GM23338 (cell line): ENCODE measurements at regions not wholly inside any gene's neighbourhood (a gene's known extent, or its start where the extent isn't known, plus 50 kb on each side); places are given as distances from the start of the nearest gene placed in this dataset.

ENCODE experiments used
- ATAC-seq: fragments of 200-7000 bp; cut with Tn5 transposase; 3 replicates; pipeline ENCODE4 v1.9.1; 2020
- DNase-seq: peaks from one replicate; pipeline ENCODE4 v3.0.0-alpha.2; 2015; ENCODE audit warnings: low spot score
- H2AFZ ChIP-seq: fragments of 200-600 bp; sonication (generic); 2 replicates; pipeline ENCODE4 v1.8.0; 2016; ENCODE audit warnings: antibody characterized with exemption, mild to moderate bottlenecking, moderate library complexity
- H3F3A ChIP-seq: fragments of 200-600 bp; sonication (generic); replicated peaks from 2 replicates; pipeline ENCODE4 v1.8.0; 2017; ENCODE audit warnings: antibody characterized with exemption, mixed run types, low read depth
- H3K27ac ChIP-seq: fragments of 200-600 bp; sonication (generic); 2 replicates; pipeline ENCODE4 v1.6.1; 2016; ENCODE audit warnings: low read depth
- H3K27me3 ChIP-seq: fragments of 200-600 bp; sonication (generic); 2 replicates; pipeline ENCODE4 v1.8.0; 2016; ENCODE audit warnings: mild to moderate bottlenecking, mixed run types, moderate library complexity; ENCODE audit not compliant: insufficient read depth
- H3K36me3 ChIP-seq: fragments of 200-600 bp; sonication (generic); 2 replicates; pipeline ENCODE4 v1.8.0; 2016; ENCODE audit warnings: mild to moderate bottlenecking; ENCODE audit not compliant: insufficient read depth
- H3K4me1 ChIP-seq: fragments of 200-600 bp; sonication (generic); 2 replicates; pipeline ENCODE4 v1.8.0; 2016; ENCODE audit warnings: mild to moderate bottlenecking, moderate library complexity; ENCODE audit not compliant: insufficient read depth
- H3K4me2 ChIP-seq: fragments of 200-600 bp; sonication (generic); 2 replicates; pipeline ENCODE4 v1.7.1; 2017; ENCODE audit warnings: mixed run types
- H3K4me3 ChIP-seq: fragments of 200-600 bp; sonication (generic); 2 replicates; pipeline ENCODE4 v1.6.1; 2016; ENCODE audit warnings: mixed run types
- H3K79me2 ChIP-seq: fragments of 200-600 bp; sonication (generic); replicated peaks from 2 replicates; pipeline ENCODE4 v1.8.0; 2017; ENCODE audit warnings: mild to moderate bottlenecking; ENCODE audit not compliant: insufficient read depth
- H3K9me2 ChIP-seq: fragments of 200-600 bp; sonication (generic); 2 replicates; pipeline ENCODE4 v1.8.0; 2017; ENCODE audit not compliant: insufficient read depth
- H4K20me1 ChIP-seq: fragments of 200-600 bp; sonication (generic); replicated peaks from 2 replicates; pipeline ENCODE4 v1.8.0; 2017; ENCODE audit warnings: mild to moderate bottlenecking; ENCODE audit not compliant: insufficient read depth
- H3K27ac Mint-ChIP-seq: 2 replicates; pipeline ENCODE4 v1.8.0; 2020; ENCODE audit warnings: inconsistent platforms, mild to moderate bottlenecking, moderate library complexity, mixed read lengths
- H3K27me3 Mint-ChIP-seq: 3 replicates; pipeline ENCODE4 v1.8.0; 2022; ENCODE audit warnings: low read depth, mild to moderate bottlenecking, moderate library complexity, mixed read lengths, inconsistent platforms; ENCODE audit not compliant: insufficient read depth, poor library complexity
- H3K36me3 Mint-ChIP-seq: 3 replicates; pipeline ENCODE4 v1.8.0; 2021; ENCODE audit warnings: low read depth, mild to moderate bottlenecking, inconsistent platforms, moderate library complexity, mixed read lengths
- H3K4me1 Mint-ChIP-seq: 3 replicates; pipeline ENCODE4 v1.8.0; 2020; ENCODE audit warnings: mild to moderate bottlenecking, inconsistent platforms, mixed read lengths
- H3K4me3 Mint-ChIP-seq: 3 replicates; pipeline ENCODE4 v1.8.0; 2021; ENCODE audit warnings: moderate library complexity, mild to moderate bottlenecking, inconsistent platforms, mixed read lengths
- H3K9me3 Mint-ChIP-seq: 3 replicates; pipeline ENCODE4 v1.8.0; 2020; ENCODE audit warnings: moderate library complexity, mild to moderate bottlenecking, inconsistent platforms, mixed read lengths
- CREB1 ChIP-seq: fragments of 250-450 bp; sonication (Bioruptor Pico); IDR thresholded peaks from 2 replicates; pipeline ENCODE4 v1.5.0; 2020; ENCODE audit warnings: low read depth, mild to moderate bottlenecking, moderate library complexity
- CTCF ChIP-seq, 2 experiments: fragments of 200-600 bp in 1 of 2; sonication (generic) in 1 of 2; conservative IDR thresholded peaks; 2 replicates each; pipeline versions ENCODE4 v1.5.1 to v1.6.1; 2016 to 2017; ENCODE audit warnings: antibody characterized with exemption in 2 of 2, low read depth in 2 of 2, mild to moderate bottlenecking in 2 of 2, moderate library complexity in 1 of 2
- ETS1 ChIP-seq: IDR thresholded peaks from 2 replicates; pipeline ENCODE4 v1.6.1; 2016; ENCODE audit warnings: antibody characterized with exemption
- EZH2 ChIP-seq: fragments of 200-600 bp; sonication (generic); IDR thresholded peaks from one replicate; pipeline ENCODE4 v1.8.0; 2017; ENCODE audit warnings: antibody characterized with exemption, mild to moderate bottlenecking, low read depth; ENCODE audit not compliant: unreplicated experiment
- EZH2phosphoT487 ChIP-seq: fragments of 200-600 bp; sonication (generic); IDR thresholded peaks from one replicate; pipeline ENCODE4 v1.8.1; 2018; ENCODE audit warnings: antibody characterized with exemption; ENCODE audit not compliant: unreplicated experiment
- JUNB ChIP-seq: IDR thresholded peaks from one replicate; pipeline ENCODE4 v1.6.1; 2016; ENCODE audit warnings: antibody characterized with exemption; ENCODE audit not compliant: unreplicated experiment
- POLR2AphosphoS5 ChIP-seq: IDR thresholded peaks from 2 replicates; pipeline ENCODE4 v1.6.1; 2016; ENCODE audit warnings: antibody characterized with exemption, low read depth
- STAT1 ChIP-seq: IDR thresholded peaks from one replicate; pipeline ENCODE4 v1.6.1; 2016; ENCODE audit warnings: antibody characterized with exemption; ENCODE audit not compliant: unreplicated experiment
- ZNF114 ChIP-seq: fragments of 250-450 bp; sonication (Bioruptor Pico); IDR thresholded peaks from 2 replicates; pipeline ENCODE4 v1.5.0; 2020; ENCODE audit warnings: mild to moderate bottlenecking, moderate library complexity
- ZNF331 ChIP-seq: fragments of 250-450 bp; sonication (Bioruptor Pico); IDR thresholded peaks from 2 replicates; pipeline ENCODE4 v1.5.0; 2020; ENCODE audit warnings: low read depth, mild to moderate bottlenecking, moderate library complexity
- TF ChIP-seq, protein P1 (sequence below): IDR thresholded peaks from one replicate; pipeline ENCODE4 v1.6.1; 2018; ENCODE audit warnings: antibody characterized with exemption; ENCODE audit not compliant: unreplicated experiment
- TF ChIP-seq, protein P2 (sequence below): fragments of 250-450 bp; sonication (Bioruptor Pico); IDR thresholded peaks from 2 replicates; pipeline ENCODE4 v1.5.0; 2020; ENCODE audit warnings: mild to moderate bottlenecking, moderate library complexity

DNA sequence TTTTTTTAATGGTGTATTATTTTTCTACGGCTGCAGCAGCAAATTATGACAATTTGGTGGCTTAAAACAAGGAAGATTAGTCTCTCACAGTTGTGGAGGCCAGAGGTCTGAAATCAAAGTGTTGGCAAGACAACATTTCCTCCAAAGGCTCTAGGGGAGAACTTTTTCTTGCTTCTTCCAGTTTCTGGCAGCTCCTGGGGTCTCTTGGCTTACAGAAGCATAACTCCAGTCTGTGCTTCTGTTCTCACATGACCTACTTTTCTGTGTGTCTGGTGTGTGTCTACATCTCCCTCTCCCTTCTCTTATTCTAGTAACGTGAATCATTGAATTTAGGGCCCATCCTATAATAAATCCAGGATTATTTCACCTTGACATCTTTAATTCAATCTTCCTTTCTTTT is 551.9 kb upstream of the LUZP2 start (continued):
- TF ChIP-seq ETS1: no peak
- TF ChIP-seq ZNF114 (CRISPR knock-in tag): no peak
- no peak for TF ChIP-seq EZH2
- no peak for TF ChIP-seq CREB1 (CRISPR knock-in tag)
- no peak for TF ChIP-seq STAT1
- TF ChIP-seq CTCF (conservative IDR thresholded peaks at IDR 0.05; ENCODE audit: low read depth in 2 of 2): no peak
- TF ChIP-seq, protein P1, sequence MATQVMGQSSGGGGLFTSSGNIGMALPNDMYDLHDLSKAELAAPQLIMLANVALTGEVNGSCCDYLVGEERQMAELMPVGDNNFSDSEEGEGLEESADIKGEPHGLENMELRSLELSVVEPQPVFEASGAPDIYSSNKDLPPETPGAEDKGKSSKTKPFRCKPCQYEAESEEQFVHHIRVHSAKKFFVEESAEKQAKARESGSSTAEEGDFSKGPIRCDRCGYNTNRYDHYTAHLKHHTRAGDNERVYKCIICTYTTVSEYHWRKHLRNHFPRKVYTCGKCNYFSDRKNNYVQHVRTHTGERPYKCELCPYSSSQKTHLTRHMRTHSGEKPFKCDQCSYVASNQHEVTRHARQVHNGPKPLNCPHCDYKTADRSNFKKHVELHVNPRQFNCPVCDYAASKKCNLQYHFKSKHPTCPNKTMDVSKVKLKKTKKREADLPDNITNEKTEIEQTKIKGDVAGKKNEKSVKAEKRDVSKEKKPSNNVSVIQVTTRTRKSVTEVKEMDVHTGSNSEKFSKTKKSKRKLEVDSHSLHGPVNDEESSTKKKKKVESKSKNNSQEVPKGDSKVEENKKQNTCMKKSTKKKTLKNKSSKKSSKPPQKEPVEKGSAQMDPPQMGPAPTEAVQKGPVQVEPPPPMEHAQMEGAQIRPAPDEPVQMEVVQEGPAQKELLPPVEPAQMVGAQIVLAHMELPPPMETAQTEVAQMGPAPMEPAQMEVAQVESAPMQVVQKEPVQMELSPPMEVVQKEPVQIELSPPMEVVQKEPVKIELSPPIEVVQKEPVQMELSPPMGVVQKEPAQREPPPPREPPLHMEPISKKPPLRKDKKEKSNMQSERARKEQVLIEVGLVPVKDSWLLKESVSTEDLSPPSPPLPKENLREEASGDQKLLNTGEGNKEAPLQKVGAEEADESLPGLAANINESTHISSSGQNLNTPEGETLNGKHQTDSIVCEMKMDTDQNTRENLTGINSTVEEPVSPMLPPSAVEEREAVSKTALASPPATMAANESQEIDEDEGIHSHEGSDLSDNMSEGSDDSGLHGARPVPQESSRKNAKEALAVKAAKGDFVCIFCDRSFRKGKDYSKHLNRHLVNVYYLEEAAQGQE: no peak
- no peak for TF ChIP-seq POLR2AphosphoS5
- no peak for TF ChIP-seq EZH2phosphoT487
- no peak for TF ChIP-seq JUNB

DNA sequence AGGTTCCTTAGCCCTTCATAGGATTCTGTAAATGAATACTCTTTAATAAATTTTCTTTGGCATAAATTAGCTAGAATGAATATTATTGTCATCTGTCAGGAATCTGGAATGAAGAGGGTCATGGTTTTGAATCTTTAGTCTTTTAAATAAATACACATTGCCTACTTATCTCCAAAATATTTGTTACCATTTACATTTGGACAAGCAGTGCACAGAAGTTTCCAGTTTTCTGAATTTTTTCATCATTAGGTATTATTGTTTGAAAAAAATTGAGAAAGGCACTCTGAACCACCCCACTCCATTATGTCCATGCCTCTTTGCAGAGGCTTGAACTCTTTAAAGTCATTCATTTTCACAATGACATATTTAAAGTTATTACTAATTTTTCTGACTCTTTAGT is 549.0 kb upstream of the LUZP2 start:
- no peak for ATAC-seq
- no peaks in the 10 kb centered on the region for H3K27me3 Mint-ChIP-seq
- 0 out of 2 replicates have a peak, but pooled peaks cover 4% of the 10 kb centered on the region for H3K9me2 ChIP-seq
- TF ChIP-seq, protein P2, sequence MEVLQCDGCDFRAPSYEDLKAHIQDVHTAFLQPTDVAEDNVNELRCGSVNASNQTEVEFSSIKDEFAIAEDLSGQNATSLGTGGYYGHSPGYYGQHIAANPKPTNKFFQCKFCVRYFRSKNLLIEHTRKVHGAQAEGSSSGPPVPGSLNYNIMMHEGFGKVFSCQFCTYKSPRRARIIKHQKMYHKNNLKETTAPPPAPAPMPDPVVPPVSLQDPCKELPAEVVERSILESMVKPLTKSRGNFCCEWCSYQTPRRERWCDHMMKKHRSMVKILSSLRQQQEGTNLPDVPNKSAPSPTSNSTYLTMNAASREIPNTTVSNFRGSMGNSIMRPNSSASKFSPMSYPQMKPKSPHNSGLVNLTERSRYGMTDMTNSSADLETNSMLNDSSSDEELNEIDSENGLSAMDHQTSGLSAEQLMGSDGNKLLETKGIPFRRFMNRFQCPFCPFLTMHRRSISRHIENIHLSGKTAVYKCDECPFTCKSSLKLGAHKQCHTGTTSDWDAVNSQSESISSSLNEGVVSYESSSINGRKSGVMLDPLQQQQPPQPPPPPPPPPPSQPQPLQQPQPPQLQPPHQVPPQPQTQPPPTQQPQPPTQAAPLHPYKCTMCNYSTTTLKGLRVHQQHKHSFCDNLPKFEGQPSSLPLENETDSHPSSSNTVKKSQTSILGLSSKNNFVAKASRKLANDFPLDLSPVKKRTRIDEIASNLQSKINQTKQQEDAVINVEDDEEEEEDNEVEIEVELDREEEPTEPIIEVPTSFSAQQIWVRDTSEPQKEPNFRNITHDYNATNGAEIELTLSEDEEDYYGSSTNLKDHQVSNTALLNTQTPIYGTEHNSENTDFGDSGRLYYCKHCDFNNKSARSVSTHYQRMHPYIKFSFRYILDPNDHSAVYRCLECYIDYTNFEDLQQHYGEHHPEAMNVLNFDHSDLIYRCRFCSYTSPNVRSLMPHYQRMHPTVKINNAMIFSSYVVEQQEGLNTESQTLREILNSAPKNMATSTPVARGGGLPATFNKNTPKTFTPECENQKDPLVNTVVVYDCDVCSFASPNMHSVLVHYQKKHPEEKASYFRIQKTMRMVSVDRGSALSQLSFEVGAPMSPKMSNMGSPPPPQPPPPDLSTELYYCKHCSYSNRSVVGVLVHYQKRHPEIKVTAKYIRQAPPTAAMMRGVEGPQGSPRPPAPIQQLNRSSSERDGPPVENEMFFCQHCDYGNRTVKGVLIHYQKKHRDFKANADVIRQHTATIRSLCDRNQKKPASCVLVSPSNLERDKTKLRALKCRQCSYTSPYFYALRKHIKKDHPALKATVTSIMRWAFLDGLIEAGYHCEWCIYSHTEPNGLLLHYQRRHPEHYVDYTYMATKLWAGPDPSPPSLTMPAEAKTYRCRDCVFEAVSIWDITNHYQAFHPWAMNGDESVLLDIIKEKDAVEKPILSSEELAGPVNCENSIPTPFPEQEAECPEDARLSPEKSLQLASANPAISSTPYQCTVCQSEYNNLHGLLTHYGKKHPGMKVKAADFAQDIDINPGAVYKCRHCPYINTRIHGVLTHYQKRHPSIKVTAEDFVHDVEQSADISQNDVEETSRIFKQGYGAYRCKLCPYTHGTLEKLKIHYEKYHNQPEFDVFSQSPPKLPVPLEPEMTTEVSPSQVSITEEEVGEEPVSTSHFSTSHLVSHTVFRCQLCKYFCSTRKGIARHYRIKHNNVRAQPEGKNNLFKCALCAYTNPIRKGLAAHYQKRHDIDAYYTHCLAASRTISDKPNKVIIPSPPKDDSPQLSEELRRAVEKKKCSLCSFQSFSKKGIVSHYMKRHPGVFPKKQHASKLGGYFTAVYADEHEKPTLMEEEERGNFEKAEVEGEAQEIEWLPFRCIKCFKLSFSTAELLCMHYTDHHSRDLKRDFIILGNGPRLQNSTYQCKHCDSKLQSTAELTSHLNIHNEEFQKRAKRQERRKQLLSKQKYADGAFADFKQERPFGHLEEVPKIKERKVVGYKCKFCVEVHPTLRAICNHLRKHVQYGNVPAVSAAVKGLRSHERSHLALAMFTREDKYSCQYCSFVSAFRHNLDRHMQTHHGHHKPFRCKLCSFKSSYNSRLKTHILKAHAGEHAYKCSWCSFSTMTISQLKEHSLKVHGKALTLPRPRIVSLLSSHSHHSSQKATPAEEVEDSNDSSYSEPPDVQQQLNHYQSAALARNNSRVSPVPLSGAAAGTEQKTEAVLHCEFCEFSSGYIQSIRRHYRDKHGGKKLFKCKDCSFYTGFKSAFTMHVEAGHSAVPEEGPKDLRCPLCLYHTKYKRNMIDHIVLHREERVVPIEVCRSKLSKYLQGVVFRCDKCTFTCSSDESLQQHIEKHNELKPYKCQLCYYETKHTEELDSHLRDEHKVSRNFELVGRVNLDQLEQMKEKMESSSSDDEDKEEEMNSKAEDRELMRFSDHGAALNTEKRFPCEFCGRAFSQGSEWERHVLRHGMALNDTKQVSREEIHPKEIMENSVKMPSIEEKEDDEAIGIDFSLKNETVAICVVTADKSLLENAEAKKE (CRISPR knock-in tag): no peak
- no peak for TF ChIP-seq STAT1
- TF ChIP-seq POLR2AphosphoS5: no peak
- no peak for TF ChIP-seq CREB1 (CRISPR knock-in tag)
- TF ChIP-seq JUNB: no peak
- TF ChIP-seq EZH2phosphoT487: no peak
- no peak for TF ChIP-seq ZNF331 (CRISPR knock-in tag)
- no peak for TF ChIP-seq EZH2

More for the DNA sequence above, 549.0 kb upstream of the LUZP2 start:
- H3K27ac Mint-ChIP-seq: no peak overlapping the region
- H3K27me3 ChIP-seq: no peaks in the 10 kb centered on the region
- H3K4me3 ChIP-seq: no peak overlapping the region
- H3K4me1 ChIP-seq: no peaks in the 10 kb centered on the region
- H3K4me2 ChIP-seq: no peak overlapping the region
- no peaks in the 10 kb centered on the region for H3K79me2 ChIP-seq
- no peaks in the 10 kb centered on the region for H3K4me1 Mint-ChIP-seq
- H4K20me1 ChIP-seq: no peaks in the 10 kb centered on the region
- no peaks in the 10 kb centered on the region for H3F3A ChIP-seq
- H3K27ac ChIP-seq: no peak overlapping the region
- no peaks in the 10 kb centered on the region for H3K36me3 ChIP-seq
- no peaks in the 10 kb centered on the region for H3K36me3 Mint-ChIP-seq
- no peaks in the 10 kb centered on the region for H3K9me3 Mint-ChIP-seq
- H2AFZ ChIP-seq: no peak overlapping the region
- H3K4me3 Mint-ChIP-seq: no peak overlapping the region
- DNase-seq: no peak
